Epithelial cell of proximal tubule (primary cell): ENCODE measurements at regions not wholly inside any gene's neighbourhood (a gene's known extent, or its start where the extent isn't known, plus 50 kb on each side); places are given as distances from the start of the nearest gene placed in this dataset.

Source experiments
- DNase-seq: peaks from one replicate; pipeline ENCODE4 v3.0.0-alpha.2; 2011; ENCODE audit warnings: low read depth
- H3K4me3 ChIP-seq: 2 replicates; pipeline ENCODE4 v1.5.1; 2011; ENCODE audit warnings: low read depth, mild to moderate bottlenecking, low read length
- TF ChIP-seq, protein P1 (sequence below): conservative IDR thresholded peaks from 2 replicates; pipeline ENCODE4 v1.5.1; 2012; ENCODE audit warnings: low read depth, mild to moderate bottlenecking, low read length

DNA sequence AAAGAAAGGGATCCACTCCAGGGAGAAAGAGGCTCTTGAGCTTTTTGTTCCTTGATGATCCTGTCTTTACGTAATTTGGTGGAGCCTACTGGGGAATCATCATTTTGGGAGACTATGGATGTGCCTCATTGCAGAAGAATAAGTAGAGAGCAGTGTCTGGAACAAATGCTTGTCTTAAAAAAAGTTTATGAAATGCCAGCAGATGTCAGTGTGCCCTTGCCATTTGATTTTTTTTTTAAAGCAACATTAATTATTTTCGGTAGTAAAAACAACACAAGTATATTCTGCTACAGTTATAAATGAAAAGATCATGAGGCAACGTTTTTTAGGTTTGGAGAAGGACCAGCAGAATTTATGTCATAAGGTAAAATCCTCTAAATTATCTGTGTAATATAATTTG is 934.8 kb upstream of the EEF2KMT start:
- no peak overlapping the region for H3K4me3 ChIP-seq
- no peak for DNase-seq
- TF ChIP-seq, protein P1, sequence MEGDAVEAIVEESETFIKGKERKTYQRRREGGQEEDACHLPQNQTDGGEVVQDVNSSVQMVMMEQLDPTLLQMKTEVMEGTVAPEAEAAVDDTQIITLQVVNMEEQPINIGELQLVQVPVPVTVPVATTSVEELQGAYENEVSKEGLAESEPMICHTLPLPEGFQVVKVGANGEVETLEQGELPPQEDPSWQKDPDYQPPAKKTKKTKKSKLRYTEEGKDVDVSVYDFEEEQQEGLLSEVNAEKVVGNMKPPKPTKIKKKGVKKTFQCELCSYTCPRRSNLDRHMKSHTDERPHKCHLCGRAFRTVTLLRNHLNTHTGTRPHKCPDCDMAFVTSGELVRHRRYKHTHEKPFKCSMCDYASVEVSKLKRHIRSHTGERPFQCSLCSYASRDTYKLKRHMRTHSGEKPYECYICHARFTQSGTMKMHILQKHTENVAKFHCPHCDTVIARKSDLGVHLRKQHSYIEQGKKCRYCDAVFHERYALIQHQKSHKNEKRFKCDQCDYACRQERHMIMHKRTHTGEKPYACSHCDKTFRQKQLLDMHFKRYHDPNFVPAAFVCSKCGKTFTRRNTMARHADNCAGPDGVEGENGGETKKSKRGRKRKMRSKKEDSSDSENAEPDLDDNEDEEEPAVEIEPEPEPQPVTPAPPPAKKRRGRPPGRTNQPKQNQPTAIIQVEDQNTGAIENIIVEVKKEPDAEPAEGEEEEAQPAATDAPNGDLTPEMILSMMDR = no peak

DNA sequence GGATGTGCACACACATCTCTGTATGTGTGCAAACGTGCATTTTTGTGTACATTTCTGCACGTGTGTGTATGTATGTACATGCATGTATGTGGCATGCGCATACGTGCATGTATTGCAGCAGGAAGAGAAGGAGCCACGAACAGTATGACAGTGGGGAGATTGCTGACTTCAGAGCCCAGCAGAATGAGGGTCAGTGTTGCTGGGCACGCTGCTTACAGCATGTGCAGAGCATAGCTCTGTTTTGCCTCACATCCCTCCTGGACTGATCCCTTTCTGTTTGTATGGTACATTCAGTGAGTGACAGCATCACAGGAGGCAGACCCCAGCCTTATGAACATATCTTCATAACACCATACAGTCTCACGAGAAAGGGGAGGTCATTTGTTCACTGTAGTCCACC is 934.0 kb upstream of the EEF2KMT start:
- H3K4me3 ChIP-seq = no peak overlapping the region
- TF ChIP-seq, protein P1 = no peak
- DNase-seq = no peak

DNA sequence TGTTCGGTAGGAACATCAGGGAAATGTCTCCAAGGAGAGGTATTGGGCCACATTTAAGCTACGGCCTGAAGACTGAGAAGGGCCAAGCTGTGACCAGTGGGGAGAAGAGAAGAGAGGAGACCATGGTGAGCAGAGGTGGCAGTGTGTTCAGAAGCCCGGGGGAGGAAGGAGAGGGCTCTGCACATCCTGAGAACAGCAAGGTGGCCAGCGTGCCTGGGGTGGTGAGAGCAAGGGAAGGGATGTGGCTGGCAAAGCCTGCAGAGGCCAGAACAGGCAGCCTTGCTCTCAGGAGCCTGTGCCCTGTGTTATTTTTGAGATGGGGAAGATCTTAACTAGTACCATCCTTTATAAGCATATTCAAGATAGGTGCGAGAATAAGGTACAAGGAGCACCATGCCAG is 933.5 kb upstream of the EEF2KMT start:
- TF ChIP-seq, protein P1 = no peak
- H3K4me3 ChIP-seq = no peak overlapping the region
- DNase-seq = no peak

DNA sequence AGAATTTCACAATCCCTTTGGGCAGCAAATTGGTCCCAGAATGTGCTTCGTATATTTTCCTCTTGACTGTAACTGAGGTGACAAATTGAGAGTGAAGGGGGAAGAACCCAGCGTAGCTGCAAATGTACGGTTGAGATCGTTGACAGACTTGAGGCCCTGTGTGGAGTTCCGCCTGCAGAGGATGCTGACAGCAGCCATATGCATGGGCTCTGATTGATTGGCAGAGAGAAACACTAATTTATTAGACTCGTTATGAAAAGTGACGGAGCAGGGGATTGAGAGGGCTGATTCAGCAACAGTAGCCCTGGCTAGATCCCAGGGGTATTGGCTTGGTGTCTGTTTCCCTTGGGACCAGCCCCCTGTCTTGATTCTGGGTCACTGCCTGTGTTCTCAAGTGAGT is 930.1 kb upstream of the EEF2KMT start:
- TF ChIP-seq, protein P1 = no peak
- no peak for DNase-seq
- no peak overlapping the region for H3K4me3 ChIP-seq

DNA sequence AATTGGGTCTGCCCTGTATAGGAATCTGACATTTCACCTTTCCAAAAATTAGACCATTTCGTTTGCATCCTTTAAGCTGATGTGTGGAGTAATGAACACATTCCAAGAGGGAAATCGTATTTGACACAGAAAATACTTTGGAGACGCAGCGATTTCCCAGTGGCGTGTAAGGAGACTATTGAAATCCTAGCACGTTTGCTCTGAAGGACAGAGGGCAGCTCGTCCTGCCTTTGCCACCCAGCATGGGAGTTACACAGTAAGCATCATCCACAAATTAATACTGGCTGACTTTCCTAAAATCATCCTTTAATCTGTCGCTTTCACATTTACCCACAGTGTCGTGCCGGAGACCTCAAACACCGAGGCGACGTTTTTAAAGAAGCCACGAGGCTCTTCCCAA is 925.9 kb upstream of the EEF2KMT start:
- H3K4me3 ChIP-seq = no peak overlapping the region
- DNase-seq = no peak
- TF ChIP-seq, protein P1 = no peak

DNA sequence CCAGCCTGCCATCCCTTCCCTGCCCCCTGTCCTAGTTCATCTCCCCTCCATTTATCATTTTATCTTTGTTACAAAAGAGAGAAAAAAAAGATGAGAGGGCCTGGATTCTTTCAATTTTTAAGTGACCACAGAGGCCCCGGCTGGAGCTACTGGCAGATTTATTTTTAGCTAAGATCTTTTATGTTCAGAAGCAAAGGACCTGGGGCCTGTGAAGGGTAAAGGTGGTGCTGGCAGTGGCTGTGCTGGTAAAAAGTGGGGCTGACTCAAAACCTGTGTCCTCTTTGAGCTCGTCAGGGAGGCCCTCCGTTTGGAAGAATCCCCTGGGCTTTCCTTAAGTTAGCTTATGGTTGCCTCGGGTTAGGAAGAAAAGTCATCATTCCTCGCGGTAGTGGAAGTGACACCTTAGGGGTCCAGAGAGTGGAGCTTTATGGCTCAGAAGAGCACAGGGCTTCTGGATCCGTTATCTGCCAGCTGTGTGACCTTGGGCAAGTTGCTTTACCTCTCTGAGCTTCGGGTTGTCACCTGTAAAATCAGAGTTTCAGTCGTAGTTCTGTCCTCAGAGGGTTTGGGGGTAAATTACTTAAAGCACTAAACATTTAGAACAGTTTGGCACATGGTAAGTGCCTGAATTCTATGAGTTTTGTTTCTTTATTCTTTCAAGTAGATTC is 923.8 kb upstream of the EEF2KMT start:
- DNase-seq = no peak
- TF ChIP-seq, protein P1 = no peak
- H3K4me3 ChIP-seq = no peak overlapping the region
